GM21423 (cell line): ENCODE measurements at regions not wholly inside any gene's neighbourhood (a gene's known extent, or its start where the extent isn't known, plus 50 kb on each side); places are given as distances from the start of the nearest gene placed in this dataset.

Source experiments
- ATAC-seq: cut with Tn5 transposase; IDR thresholded peaks from one replicate; pipeline ENCODE4 v1.9.1; 2021; ENCODE audit warnings: mild to moderate bottlenecking, moderate library complexity; ENCODE audit not compliant: unreplicated experiment

DNA sequence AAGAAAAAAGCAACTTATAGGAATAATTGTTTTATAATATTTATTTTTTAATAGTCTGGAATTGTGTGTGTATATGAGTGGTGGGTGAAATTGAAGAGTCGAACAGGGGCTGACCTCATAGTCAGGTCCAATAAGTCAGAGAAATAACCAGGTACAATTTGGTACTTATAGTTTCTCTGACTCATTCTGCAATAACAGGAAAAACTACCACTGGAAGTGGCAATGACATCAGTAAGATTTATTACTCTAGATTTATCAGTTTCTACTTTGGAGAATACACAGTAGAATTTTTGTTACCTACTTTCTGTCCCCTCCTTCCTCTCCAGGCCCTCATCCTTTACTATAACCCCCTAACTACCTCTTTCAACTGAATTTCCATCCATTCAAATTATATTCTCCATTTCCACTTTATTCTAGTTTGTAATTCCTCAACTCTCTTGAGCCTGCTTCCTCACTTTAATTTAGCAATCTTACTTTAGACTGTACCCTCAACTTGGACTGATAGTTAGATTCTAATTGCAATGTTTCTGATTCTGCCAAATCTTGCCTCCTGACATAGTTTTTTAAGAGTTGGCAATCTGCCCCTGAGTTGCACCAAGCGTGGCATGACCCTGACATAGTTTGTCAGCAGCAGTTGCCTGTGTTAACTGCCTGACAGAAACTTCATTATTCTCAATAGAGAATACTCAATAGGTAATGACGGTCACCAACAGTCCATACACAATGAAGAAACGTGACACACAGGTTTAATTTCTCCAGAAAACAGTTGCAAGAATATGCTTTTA lies 475.3 kb upstream of the RIOK2 start:
- ATAC-seq = no peak

DNA sequence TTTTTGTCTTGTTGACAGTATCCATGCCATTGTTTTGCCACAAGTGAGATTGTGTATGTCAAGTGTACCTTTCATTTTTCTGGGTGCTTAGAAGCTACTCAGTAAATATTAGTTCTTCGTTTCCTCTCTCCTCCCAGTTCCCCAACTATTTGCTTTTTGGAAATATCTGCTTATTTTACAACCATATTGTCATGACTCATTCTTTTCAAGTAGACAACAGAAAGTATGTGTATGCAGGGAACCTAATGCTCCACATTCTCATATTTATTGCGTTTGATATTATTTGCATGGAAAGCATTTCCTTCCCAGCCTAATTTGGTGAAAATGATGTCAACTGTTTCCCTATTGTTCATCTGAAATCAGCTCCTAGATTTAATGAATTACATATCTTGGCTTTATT lies 483.7 kb upstream of the RIOK2 start:
- ATAC-seq = no peak

- no peak for ATAC-seq
These were observed 487.4 kb upstream of the RIOK2 start for GRCh38 chr5:97670447-97670846.

GRCh38 chr5:97676608-97677007 lies 493.6 kb upstream of the RIOK2 start:
- ATAC-seq = no peak

DNA sequence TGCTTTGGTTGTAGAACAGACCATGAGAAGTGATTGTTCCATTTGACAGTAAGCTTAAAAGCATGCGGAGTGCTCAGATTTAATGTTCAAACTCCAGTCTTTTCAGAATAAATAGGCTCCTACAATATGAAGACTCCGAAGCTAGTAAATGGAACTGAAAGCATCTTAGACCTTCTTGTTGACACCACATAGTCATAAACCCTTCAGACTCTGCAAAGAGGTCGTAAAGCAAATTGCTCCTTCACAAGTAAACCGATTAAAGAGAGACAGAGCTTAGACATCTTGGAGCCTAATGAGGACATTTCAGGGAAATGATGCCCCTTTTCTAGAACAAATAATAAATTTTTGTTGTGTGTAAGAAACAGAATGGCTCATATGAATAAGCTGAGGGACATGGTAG lies 511.0 kb upstream of the RIOK2 start:
- ATAC-seq = no peak

DNA sequence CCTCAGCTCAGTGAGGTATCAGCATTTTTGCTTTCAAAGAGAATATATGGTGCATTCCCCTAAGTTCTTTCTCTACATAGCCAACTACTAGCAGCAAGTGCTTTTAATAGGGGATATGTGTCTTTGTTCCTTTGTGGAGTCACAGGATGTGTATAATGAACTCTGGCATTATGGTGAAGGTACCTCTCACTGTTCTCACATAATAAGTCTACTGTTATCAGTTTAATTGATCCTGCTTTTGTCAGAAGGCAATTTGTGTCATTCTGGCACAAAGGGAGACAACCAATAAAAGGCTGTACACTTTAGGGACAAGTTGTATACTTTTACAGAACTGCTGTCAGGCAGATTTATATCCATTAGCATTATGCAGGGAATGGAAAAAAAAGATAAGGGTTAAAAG lies 531.4 kb upstream of the RIOK2 start:
- no peak for ATAC-seq

- ATAC-seq = no peak
These were observed 543.1 kb upstream of the RIOK2 start for GRCh38 chr5:97726106-97726505.

GRCh38 chr5:97728920-97729319 lies 545.9 kb upstream of the RIOK2 start:
- no peak for ATAC-seq

DNA sequence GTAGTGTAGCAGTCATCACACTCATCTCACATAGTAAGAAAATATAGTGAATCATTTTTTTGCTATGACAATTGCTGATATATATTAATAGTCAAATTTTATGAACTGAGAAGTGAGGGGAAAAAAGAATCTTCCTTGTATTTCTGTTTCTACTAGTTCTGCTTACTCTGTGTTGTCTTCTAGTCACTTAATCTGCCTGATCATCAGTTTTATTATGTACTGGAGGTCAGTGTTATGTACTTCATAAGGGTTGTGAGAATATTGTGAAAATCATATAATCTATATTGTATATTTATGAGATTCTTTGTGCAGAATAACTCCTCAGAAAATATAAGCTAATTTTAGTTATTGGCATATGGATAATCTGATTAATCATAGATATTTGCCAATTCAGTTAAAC lies 546.9 kb upstream of the RIOK2 start:
- ATAC-seq = no peak

DNA sequence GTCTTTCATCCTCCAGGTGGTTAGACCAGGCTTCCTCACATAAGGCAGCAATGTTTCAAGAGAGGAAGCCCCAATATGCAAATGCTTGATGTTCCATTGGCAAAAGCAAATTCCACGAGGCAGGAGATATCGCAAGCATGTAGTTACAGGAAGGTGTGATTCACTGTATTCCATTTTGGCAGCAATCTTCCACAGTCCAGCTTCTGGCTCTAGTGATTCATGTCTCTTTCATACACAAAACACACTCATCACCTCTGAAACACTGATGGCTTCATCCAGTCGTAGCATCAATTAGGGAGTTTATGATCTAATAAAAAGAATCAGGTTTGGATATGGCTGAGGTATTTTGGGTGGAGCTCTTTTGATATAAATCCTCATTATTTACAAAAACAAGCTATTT lies 552.2 kb upstream of the RIOK2 start:
- no peak for ATAC-seq

- no peak for ATAC-seq
These were observed 554.6 kb upstream of the RIOK2 start for GRCh38 chr5:97737608-97738007.

- no peak for ATAC-seq
These were observed 562.8 kb upstream of the RIOK2 start for GRCh38 chr5:97745817-97746216.

- no peak for ATAC-seq
These were observed 567.5 kb upstream of the RIOK2 start for GRCh38 chr5:97750576-97750975.

DNA sequence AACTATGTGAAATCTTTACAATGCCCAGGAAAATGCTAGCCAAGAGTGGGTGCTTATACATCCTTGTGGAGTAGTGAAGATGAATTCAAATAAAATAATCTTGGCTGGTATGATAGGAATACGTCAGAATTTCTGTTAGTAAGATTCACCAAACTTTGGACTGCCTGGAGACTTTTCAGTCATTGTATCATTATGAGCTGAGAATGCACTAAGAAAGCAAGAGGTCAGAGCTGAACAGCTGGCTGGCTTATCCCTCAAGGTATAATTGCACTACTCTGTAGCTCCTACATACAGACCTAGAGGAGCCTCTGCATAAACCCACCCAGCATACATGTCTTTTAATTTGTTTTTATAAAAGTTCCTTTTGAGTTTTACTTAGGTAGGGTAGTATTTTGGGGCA lies 568.5 kb upstream of the RIOK2 start:
- ATAC-seq = no peak

DNA sequence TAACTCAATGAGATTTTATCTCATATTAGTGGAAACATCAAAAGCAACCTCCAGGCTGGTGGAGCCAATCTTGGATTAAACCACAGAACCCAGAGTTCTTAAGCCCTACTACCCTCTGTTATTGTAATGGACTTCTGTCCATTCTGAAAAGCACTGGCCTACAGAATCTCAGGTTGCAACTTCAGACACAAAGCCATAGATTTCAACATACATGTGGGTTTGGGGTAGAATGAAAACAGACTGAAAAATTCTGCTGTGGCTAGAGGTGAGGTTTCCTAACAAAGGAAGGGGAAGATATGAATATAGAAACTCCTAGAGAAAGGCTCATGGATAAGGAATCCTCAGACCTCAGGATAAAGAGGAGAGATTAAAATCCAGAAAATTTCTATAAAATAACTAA lies 569.8 kb upstream of the RIOK2 start:
- ATAC-seq = no peak

DNA sequence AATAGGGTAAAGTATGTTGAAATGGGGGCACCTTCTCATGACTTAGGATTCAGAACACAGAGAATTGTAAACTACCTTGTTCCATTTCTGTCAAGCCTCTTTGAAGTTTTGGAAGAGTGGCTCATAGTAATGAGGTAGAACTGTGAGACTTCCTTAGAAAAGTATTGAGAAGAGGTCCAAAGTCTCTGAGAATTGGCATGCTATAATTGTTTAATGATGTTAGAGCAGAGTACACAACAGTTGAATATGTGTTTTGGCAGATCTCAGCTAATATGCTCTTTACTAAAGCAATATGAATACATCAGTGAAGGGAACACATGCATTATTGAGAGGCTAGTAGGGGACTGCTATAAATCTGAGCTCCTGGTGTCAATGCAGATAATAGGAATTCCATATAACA lies 579.4 kb upstream of the RIOK2 start:
- ATAC-seq = no peak

DNA sequence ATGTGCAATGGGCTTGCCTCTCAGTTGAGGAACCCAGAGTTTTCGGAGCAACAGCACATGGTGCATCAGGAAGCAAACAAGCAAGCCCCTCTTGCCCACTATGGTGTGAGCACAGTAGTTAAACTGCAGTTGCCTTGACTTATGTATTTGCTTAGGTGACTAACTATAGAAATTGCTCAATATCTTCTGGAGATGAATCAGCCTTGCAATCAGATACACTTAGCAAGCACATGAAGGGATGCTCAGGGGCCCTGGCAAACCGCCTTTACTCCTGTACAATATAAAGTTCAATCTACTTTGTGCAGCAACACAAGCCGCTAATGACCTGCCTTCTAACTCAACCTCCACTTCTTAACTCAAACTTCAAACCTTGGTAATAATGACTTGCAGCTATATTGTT lies 581.7 kb upstream of the RIOK2 start:
- no peak for ATAC-seq

GRCh38 chr5:97778451-97778850 lies 595.4 kb upstream of the RIOK2 start:
- ATAC-seq = no peak

DNA sequence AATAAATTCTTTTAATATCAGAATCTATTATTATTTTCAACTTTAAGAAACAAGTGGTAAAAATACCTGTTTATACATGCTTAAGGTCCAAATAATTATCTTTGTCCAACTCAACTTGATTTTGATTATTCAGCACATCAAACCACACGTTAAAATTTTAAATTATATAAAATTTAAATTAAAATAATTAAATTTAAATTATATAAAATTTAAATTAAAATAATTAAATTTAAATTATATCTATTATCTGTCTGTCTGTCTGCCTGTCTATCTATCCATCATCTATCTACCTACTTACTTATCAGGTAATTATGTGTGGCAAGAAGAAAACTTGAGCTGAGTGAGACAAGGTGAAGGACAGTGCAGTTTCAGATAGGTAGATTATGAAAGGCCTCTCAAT lies 605.3 kb upstream of the RIOK2 start:
- no peak for ATAC-seq

DNA sequence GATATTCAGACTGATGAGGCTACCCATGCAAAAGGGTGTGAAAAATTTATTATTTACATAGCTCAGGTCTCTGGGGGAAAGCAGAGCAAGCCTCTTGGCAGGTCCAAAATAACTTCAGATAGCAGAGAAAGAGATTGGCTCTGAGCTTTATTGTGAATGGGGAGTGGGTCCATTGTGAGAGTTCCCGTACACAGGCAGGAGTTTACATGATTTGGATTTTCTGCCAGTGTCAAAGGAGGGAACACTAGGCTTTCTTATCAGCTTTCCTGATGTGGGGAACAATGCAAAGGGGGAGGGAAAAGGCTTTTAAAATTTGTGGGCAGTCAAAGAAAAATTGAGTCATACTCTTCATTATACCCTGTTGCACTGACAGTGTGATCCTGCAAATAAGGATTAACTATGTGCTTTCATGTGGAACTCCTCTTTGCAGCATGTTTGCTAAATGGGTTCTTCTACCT lies 615.0 kb upstream of the RIOK2 start:
- no peak for ATAC-seq

DNA sequence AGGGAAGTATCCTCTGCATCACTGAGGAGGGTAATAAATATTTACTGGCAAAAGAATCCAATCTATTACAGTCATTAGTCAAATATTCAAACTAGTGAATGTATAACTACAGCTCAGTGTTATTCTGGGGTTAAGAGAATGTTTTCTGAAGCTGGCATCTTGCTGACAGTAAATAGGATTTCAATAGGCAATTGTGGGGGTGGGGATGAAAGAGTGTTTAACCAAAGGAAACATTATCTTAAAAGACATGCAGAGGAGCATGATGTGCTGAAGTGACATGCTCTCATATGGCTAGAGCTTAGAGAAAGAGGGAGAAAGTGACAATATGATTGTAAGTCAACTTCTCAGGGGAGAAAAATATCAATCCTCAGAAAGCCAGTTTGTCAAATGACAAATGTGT lies 618.4 kb upstream of the RIOK2 start:
- ATAC-seq = no peak

GRCh38 chr5:97820138-97820537 lies 637.1 kb upstream of the RIOK2 start:
- ATAC-seq = no peak

DNA sequence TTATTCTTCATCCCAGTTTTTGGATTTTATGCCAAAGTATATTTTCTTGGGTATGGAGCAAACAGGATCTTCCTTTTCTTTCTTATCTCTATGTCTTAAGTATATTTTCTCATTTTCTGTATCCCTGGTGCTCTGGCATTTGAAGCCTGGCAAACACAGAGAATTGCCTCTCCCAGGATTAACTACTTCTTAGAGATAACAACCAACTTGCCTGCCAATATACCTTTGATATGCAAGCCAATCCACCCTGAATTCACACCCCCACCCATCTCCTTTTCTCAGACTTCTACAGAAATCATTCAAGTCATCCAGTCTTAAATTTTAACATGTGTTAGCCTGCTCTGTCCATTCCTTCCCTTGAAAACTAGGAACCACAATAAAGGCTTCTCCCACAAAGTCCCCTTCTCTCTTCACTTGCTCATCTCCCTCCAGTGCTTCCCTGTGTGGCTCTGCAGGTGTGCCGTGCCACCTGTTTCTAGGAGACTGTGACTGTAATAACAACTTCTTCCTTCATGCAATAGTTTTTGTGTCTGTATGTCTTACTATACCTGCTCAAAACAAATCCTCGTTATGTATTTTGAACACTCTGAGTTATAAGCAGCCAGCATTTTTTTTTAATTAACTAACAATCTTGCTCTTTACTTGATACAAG lies 649.7 kb upstream of the RIOK2 start:
- no peak for ATAC-seq
